K562 (cell line): ENCODE measurements at regions not wholly inside any gene's neighbourhood (a gene's known extent, or its start where the extent isn't known, plus 50 kb on each side); places are given as distances from the start of the nearest gene placed in this dataset.

Experiments
- ATAC-seq: fragments of 200-7000 bp; cut with Tn5 transposase; 3 replicates; pipeline ENCODE4 v1.9.1; 2020; ENCODE audit warnings: moderate library complexity
- BruUV-seq: library from RNA; stranded (reverse); fragments of 400-500 nt; replicated peaks from 2 replicates; lab custom pipeline; 2021; lab: Mats Ljungman, UMichigan
- CTCF ChIA-PET: fragments of 300-600 bp; formaldehyde crosslinking; extraction: SDS; loops from one replicate; lab custom pipeline; 2021; ENCODE audit warnings: low intra/inter-chr PET ratio; lab: Yijun Ruan, JAX
- POLR2A ChIA-PET: fragments of 300-600, 350-650 bp; sonication (Branson Sonifier 250); formaldehyde crosslinking; extraction: SDS; loops from one replicate; lab custom pipeline; 2021; ENCODE audit warnings: antibody characterized with exemption, inconsistent platforms; lab: Yijun Ruan, JAX
- DNase-seq, 4 experiments: peaks; one replicate each; pipeline versions ENCODE4 v3.0.0 to v3.0.0-alpha.2; 2011 to 2018; ENCODE audit warnings: low spot score in 3 of 4, mixed read lengths in 3 of 4; ENCODE audit errors: extremely low read depth in 1 of 4
- FAIRE-seq: peaks from 2 replicates; lab custom pipeline; 2011; peaks lifted over from hg19 to GRCh38; lab: Jason Lieb, UNC
- H2AFZ ChIP-seq: 2 replicates; pipeline ENCODE4 v1.6.0; 2011; ENCODE audit warnings: low read depth, low read length, control low read depth, inconsistent platforms
- H3K27ac ChIP-seq: fragments of 200-600 bp; 3 replicates; pipeline ENCODE4 v1.8.0; 2011; ENCODE audit warnings: low read depth, mild to moderate bottlenecking, control low read depth, inconsistent platforms, low read length, moderate library complexity, mixed read lengths; ENCODE audit errors: extremely low read depth
- H3K27me3 ChIP-seq, 2 experiments: fragments of 300-600 bp in 1 of 2; 2 replicates in 1 of 2; 3 replicates in 1 of 2; pipeline versions ENCODE4 v1.6.0 to v1.8.0; 2011; ENCODE audit warnings: inconsistent platforms in 2 of 2, low read length in 2 of 2, mild to moderate bottlenecking in 1 of 2, mixed read lengths in 1 of 2, moderate library complexity in 1 of 2; ENCODE audit not compliant: control insufficient read depth in 2 of 2, insufficient read depth in 2 of 2
- H3K36me3 ChIP-seq: fragments of 300-600 bp; 3 replicates; pipeline ENCODE4 v1.8.0; 2011; ENCODE audit warnings: mild to moderate bottlenecking, low read length, inconsistent platforms; ENCODE audit not compliant: control insufficient read depth, insufficient read depth
- H3K4me1 ChIP-seq, 2 experiments: fragments of 200-600 bp in 1 of 2; replicated peaks in 1 of 2; 2 replicates in 1 of 2; 3 replicates in 1 of 2; pipeline versions ENCODE4 v1.5.1 to v1.8.0; 2011; ENCODE audit warnings: inconsistent platforms in 2 of 2, low read length in 2 of 2, mild to moderate bottlenecking in 1 of 2, mixed read lengths in 1 of 2, moderate library complexity in 1 of 2; ENCODE audit not compliant: control insufficient read depth in 2 of 2, insufficient read depth in 2 of 2
- H3K4me2 ChIP-seq: 2 replicates; pipeline ENCODE4 v1.6.1; 2011; ENCODE audit warnings: low read length, control low read depth, inconsistent platforms, mixed read lengths; ENCODE audit not compliant: insufficient read depth
- H3K4me3 ChIP-seq: fragments of 200-600 bp; sonication (generic), shearing (Covaris generic); 2 replicates; pipeline ENCODE4 v1.5.1; 2016; ENCODE audit warnings: control low read depth, inconsistent platforms
- H3K79me2 ChIP-seq: fragments of 200-600 bp; 3 replicates; pipeline ENCODE4 v1.8.0; 2011; ENCODE audit warnings: low read length, inconsistent platforms; ENCODE audit not compliant: control insufficient read depth, insufficient read depth
- H3K9ac ChIP-seq, 2 experiments: 2 replicates each; pipeline versions ENCODE4 v1.6.0 to v1.6.1; 2011; ENCODE audit warnings: low read depth in 2 of 2, low read length in 2 of 2, control low read depth in 1 of 2, inconsistent platforms in 1 of 2, mild to moderate bottlenecking in 1 of 2, mixed read lengths in 1 of 2; ENCODE audit not compliant: insufficient read depth in 1 of 2
- H3K9me1 ChIP-seq: one replicate; pipeline ENCODE4 v1.6.0; 2011; ENCODE audit warnings: inconsistent platforms, mild to moderate bottlenecking, low read length, moderate library complexity; ENCODE audit not compliant: control insufficient read depth, insufficient read depth
- H3K9me3 ChIP-seq: replicated peaks from 2 replicates; pipeline ENCODE4 v1.5.1; 2011; ENCODE audit warnings: low read depth, low read length, inconsistent platforms; ENCODE audit not compliant: control insufficient read depth, insufficient read depth
- H4K20me1 ChIP-seq: replicated peaks from 2 replicates; pipeline ENCODE4 v1.6.1; 2011; ENCODE audit warnings: low read length, inconsistent platforms, mixed read lengths; ENCODE audit not compliant: control insufficient read depth, insufficient read depth
- HLTF ChIP-seq: fragments of 450-650 bp; IDR thresholded peaks from 2 replicates; pipeline ENCODE4 v1.6.1; 2016
- IFI16 ChIP-seq: fragments of 250-450 bp; sonication (Bioruptor Pico); IDR thresholded peaks from 2 replicates; pipeline ENCODE4 v2.1.2; 2022; ENCODE audit warnings: mild to moderate bottlenecking, inconsistent platforms
- NCOA1 ChIP-seq: fragments of 450-650 bp; IDR thresholded peaks from 2 replicates; pipeline ENCODE4 v1.6.1; 2016; ENCODE audit warnings: low read depth
- SRSF3 ChIP-seq: fragments of 200-400 bp; formaldehyde crosslinking; IDR thresholded peaks from 2 replicates; pipeline ENCODE4 v1.6.1; 2016; ENCODE audit warnings: mild to moderate bottlenecking, low read length, moderate library complexity; ENCODE audit not compliant: insufficient read depth
- ZBED1 ChIP-seq: IDR thresholded peaks from 2 replicates; pipeline ENCODE4 v1.6.1; 2014
- ZNF124 ChIP-seq: sonication (generic); formaldehyde crosslinking; IDR thresholded peaks from 2 replicates; pipeline ENCODE4 v1.8.1; 2022; ENCODE audit warnings: missing genetic modification reagents
- ZNF707 ChIP-seq: fragments of 250-450 bp; sonication (Bioruptor Pico); conservative IDR thresholded peaks from 2 replicates; pipeline ENCODE4 v1.8.0; 2022; ENCODE audit warnings: inconsistent platforms, mild to moderate bottlenecking, moderate library complexity
- WGBS: fragments of 100-300 bp; shearing (Covaris generic); methylation state at CpG from one replicate; pipeline ENCODE4 v1.1.6; 2016; ENCODE audit warnings: low coverage, mixed read lengths; ENCODE audit not compliant: insufficient coverage; ENCODE audit errors: missing lambda C conversion rate; 5-methylcytosine and 5-hydroxymethylcytosine counted together
- in situ Hi-C: fragments of 300-500 bp; cut with MboI; formaldehyde crosslinking; loops from 4 replicates; pipeline ENCODE4 v1.15.0; 2018; ENCODE audit warnings: inconsistent platforms, mixed read lengths
- intact Hi-C: fragments of 100-400 bp; cut with micrococcal nuclease; formaldehyde crosslinking; loops from 2 replicates; pipeline ENCODE4 v1.14.2; 2022
- TF ChIP-seq, protein P1 (sequence below): fragments of 250-450 bp; sonication (Bioruptor Pico); IDR thresholded peaks from 2 replicates; pipeline ENCODE4 v1.5.0; 2021; ENCODE audit warnings: mild to moderate bottlenecking, moderate library complexity

- H3K9me3 ChIP-seq, result no peaks in the 10 kb centered on the region
- CTCF ChIA-PET, result no interaction called here
- intact Hi-C loops, result no loop called here
- TF ChIP-seq ZNF707 (CRISPR knock-in tag) (no peak), HLTF (no peak), IFI16 (CRISPR knock-in tag) (no peak), ZNF124 (no peak), NCOA1 (no peak), ZBED1 (no peak), SRSF3 (no peak)
- TF ChIP-seq, protein P1, sequence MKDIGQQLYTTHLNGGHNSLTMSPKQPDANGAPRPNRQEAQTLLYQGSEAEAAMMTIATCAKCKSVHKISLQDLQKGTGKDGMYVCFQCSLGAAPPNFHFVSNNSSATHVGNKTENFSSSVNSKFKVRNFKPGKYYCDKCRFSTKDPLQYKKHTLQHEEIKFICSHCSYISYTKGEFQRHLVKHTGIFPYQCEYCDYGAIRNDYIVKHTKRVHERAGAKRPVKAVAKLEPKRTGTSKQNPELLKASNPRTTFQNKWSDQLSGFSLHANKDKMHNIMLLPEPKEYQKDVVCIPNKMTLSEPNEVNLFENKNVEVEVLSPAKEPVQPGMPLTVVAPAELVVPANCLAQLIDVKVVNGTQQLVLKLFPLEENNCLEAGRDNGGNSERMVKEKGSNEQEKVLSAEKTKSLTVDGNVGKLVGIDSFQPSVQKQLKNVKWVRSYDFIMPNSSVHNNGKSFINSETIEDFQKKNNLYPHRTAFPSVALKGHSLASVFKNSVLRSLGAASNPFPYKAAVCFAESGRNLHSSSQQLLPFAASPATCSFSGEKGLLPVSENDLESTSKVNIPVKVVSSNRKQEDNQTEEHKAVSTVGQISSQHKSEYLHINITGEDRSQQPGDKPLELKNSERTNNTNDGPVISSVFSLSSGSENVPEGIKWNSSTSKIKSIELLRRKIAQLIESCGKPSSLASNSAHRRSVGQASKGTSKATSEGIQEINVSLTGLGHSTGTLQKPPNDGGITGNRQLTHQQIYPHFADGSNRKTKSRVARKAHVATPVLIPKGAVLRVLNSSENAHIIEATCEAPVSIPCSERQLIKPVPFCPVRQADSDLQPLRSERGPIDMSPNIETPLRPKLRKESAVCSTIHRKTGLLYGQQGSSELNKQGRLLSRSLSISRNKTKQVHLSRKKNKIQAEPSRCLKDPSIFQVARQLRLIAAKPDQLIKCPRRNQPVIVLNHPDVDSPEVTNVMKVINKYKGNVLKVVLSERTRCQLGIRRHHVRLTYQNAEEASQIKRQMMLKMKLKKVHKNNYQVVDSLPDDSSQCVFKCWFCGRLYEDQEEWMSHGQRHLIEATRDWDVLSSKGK (CRISPR knock-in tag), result no peak
- H3K4me3 ChIP-seq, result no peak overlapping the region
- no peak overlapping the region for H3K27ac ChIP-seq
- H3K4me1 ChIP-seq, result no peaks in the 10 kb centered on the region
- DNase-seq (no peak), ATAC-seq (no peak), FAIRE-seq (no peak)
- 0% methylated on average over 2 of the region's 2 CpGs for WGBS
- BruUV-seq, result no TSS peak
- POLR2A ChIA-PET, result no interaction called here
- no peaks in the 10 kb centered on the region for H3K79me2 ChIP-seq
- H3K27me3 ChIP-seq, result no peaks in the 10 kb centered on the region
- H2AFZ ChIP-seq, result no peak overlapping the region
- no peaks in the 10 kb centered on the region for H3K36me3 ChIP-seq
- H3K9me1 ChIP-seq, result no peaks in the 10 kb centered on the region
- no peak overlapping the region for H3K4me2 ChIP-seq
- H4K20me1 ChIP-seq, result no peaks in the 10 kb centered on the region
- in situ Hi-C loops, result no loop called here
- H3K9ac ChIP-seq, result no peak overlapping the region
These were observed 563.3 kb upstream of the MAP3K7 start for GRCh38 chr6:91149956-91150705.
